Astrocyte of the spinal cord (primary cell): ENCODE measurements at regions not wholly inside any gene's neighbourhood (a gene's known extent, or its start where the extent isn't known, plus 50 kb on each side); places are given as distances from the start of the nearest gene placed in this dataset.

Source experiments
- DNase-seq: peaks from one replicate; pipeline ENCODE4 v3.0.0; 2011; ENCODE audit warnings: low read depth, low spot score
- H3K4me3 ChIP-seq: 2 replicates; pipeline ENCODE4 v1.5.1; 2011; ENCODE audit warnings: low read depth, mild to moderate bottlenecking, low read length, moderate library complexity
- CTCF ChIP-seq: IDR thresholded peaks from 2 replicates; pipeline ENCODE4 v1.5.1; 2012; ENCODE audit warnings: low read depth, mild to moderate bottlenecking, low read length, inconsistent platforms
- in situ Hi-C: cut with HindIII; loops from 2 replicates; pipeline ENCODE4 v1.10.0; 2017; ENCODE audit warnings: low sequenced_read_pairs

- DNase-seq: peak; percentile 53
- no peak overlapping the region for H3K4me3 ChIP-seq
- TF ChIP-seq CTCF: no peak
- in situ Hi-C loops: no loop called here
Measured at GRCh38 chr3:188060840-188061544, 93.0 kb upstream of the LPP start.

GRCh38 chr3:188062216-188062615 is 91.7 kb upstream of the LPP start:
- H3K4me3 ChIP-seq: no peak overlapping the region
- DNase-seq: no peak
- no peak for TF ChIP-seq CTCF
- in situ Hi-C loops: no loop called here

DNA sequence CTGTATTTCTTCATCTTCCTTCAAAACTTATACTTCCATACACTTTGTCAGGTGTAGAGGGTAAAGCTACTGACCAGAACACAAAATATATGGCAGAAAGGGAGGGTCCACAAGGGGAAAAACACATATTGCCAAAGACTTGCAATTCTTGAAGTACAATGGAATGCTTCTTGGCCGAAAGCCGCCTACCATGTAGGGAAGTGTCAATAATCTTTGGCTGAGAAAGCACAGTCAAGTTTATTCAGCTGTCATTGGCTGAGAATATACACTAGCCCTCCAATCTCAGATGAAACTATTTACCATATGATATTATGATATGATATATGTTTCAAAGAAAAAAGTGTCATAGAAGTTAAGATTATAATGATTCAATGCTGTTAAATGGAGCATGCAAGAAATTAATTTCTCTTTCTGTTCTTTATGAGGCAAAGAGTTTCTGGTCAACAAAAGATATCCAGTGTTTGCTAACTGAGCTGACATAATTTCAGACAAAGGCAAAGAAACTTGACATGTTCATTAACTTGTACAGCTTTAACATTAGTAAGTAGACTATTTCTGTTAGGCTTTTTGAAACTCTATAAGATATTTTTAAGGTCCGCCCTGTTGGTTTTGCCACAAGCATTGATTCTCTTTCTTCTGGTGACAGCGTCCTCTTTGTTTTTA is 89.0 kb upstream of the LPP start:
- in situ Hi-C loops: no loop called here
- no peak overlapping the region for H3K4me3 ChIP-seq
- TF ChIP-seq CTCF: no peak
- peak; percentile 22 for DNase-seq

GRCh38 chr3:188066141-188066540 is 87.8 kb upstream of the LPP start:
- DNase-seq: no peak
- no peak for TF ChIP-seq CTCF
- no peak overlapping the region for H3K4me3 ChIP-seq
- in situ Hi-C loops: no loop called here

- no peak overlapping the region for H3K4me3 ChIP-seq
- DNase-seq: peak; percentile 58
- in situ Hi-C loops: no loop called here
- no peak for TF ChIP-seq CTCF
Measured at GRCh38 chr3:188067932-188068331, 86.0 kb upstream of the LPP start.

DNA sequence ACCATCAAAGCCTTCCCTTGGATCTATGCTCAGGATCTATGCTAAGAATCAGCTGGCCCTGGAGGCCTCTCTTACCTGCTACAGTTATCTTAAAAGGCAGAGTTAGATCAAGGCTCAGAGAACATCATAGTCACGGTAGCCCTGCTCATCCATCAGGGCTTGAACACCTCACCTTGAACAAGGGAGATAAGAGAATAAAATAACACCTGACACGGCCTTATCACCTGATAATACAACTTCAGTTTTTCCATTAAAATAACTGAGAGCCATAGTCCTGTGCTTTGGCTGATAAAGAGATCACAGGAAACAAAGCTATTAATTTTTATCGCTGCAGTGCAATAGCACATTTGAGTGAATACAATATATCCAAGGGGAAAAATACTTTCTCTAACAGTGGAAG is 85.6 kb upstream of the LPP start:
- DNase-seq: no peak
- in situ Hi-C loops: no loop called here
- TF ChIP-seq CTCF: no peak
- no peak overlapping the region for H3K4me3 ChIP-seq
